LNCaP clone FGC (cell line): ENCODE measurements at regions not wholly inside any gene's neighbourhood (a gene's known extent, or its start where the extent isn't known, plus 50 kb on each side); places are given as distances from the start of the nearest gene placed in this dataset.

Experiments used
- DNase-seq: peaks from one replicate; pipeline ENCODE4 v3.0.0-alpha.2; 2011; ENCODE audit warnings: low read depth
- H3K4me3 ChIP-seq: 2 replicates; pipeline ENCODE4 v1.5.1; 2011; ENCODE audit warnings: mild to moderate bottlenecking, low read depth, low read length, control low read depth
- CTCF ChIP-seq: IDR thresholded peaks from 2 replicates; pipeline ENCODE4 v1.5.1; 2012; ENCODE audit warnings: mild to moderate bottlenecking; ENCODE audit not compliant: control insufficient read depth, insufficient read depth; ENCODE audit errors: extremely low read depth

- no peak for DNase-seq
- H3K4me3 ChIP-seq, result no peak overlapping the region
- TF ChIP-seq CTCF, result no peak
Observed at GRCh38 chr3:117903226-117903625, 1131.4 kb downstream of the IGSF11 start.

DNA sequence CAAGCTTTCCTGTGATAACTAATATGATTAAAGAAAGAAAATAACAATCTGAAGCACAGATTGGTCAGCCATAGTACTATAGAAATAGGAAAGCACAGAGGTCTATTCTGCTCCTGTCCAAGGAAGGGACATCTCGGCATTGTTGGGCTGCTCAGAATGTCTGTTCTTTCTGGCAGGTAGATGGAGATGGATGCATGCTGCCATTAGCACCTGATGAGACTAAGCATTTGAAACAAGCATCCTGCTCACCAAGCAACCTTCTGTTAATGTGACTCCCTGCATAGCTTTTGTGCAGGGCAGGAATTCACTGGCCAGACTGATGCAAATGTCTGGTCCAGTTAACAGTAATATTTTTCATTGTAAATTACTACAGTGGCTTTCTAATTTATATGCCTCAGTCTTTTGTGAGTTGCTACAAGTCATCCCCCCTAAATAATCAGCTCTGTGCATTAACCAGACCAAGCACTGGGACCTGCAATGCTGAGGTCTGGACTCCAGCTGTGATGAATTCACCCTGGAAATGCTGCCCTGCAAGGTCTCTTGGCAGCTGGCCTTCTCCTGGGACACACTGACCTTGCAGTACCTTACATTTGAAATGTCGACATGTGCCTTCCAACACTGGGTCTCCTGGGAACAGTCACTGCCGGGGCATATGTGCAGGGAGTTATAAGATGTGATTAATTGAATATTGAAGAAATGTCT, 1123.7 kb downstream of the IGSF11 start:
- DNase-seq, result no peak
- TF ChIP-seq CTCF, result no peak
- no peak overlapping the region for H3K4me3 ChIP-seq

DNA sequence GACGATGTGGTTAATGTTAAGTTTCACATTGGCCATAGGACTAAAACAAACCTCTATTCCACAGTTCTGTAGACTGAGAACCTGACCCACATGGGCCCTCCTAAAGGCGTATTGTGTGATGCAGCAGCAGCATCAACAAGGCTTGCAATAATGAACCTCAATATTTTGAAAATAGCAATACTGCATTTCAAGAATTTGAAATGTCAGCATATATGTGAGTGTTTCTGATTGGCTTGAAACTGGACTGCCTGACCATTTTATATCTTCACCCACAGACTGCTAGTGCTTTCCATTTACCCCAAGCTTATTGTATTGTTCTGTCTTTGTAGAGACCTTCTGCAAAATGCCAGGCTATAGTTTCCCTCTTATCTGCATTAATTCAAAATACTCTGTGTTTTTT, 1122.3 kb downstream of the IGSF11 start:
- H3K4me3 ChIP-seq, result no peak overlapping the region
- DNase-seq, result no peak
- TF ChIP-seq CTCF, result no peak

DNA sequence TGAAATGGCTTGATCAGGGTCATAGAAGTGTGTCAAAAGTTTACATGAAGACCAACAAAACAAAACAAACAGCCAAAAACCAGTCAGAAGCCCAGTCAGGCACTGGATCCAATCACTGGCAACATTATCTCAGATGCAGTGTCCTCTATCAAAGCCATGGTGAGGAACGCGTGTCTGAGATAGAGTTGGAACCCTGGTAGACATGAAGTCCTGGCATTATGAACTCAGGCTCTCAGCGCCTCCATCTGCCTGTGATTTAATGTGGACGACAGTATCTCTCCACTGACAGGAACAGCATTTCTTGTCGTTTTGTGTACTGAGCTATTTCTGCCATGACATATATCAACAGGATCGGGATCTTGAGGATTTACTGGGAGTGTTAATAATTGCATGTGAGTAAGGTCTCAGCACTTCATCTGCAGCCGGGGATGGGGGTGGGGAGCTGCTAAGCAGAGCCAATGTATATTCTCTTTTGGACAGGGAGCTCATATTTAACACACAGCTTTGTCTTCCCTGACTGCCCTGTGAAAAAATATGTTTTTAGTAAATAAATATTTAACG, 1120.0 kb downstream of the IGSF11 start:
- no peak overlapping the region for H3K4me3 ChIP-seq

GRCh38 chr3:117916839-117917238, 1117.8 kb downstream of the IGSF11 start:
- H3K4me3 ChIP-seq, result no peak overlapping the region
- no peak for TF ChIP-seq CTCF
- DNase-seq, result no peak

More for the DNA sequence above, 1120.0 kb downstream of the IGSF11 start:
- no peak for TF ChIP-seq CTCF
- DNase-seq, result no peak

DNA sequence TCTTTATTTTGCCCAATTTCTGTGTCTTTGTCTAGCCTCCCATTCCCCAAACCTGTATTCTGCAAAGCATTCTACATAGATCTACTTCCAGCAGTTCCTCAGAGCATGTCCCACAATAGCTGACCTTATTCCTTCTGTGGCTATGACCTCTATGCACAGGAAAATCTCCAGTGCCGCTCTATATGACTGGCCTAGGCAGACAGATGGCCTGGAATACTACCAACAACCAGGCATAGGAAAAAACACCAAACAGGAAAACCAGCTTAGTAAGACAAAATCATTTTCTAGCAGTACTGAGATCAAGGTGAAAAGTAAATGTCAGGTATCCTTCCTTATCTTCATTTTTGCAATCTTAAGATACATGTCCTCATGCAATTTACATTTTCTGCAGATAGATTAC, 1115.0 kb downstream of the IGSF11 start:
- H3K4me3 ChIP-seq, result no peak overlapping the region
- no peak for TF ChIP-seq CTCF
- no peak for DNase-seq
